Loucy (cell line): ENCODE measurements at regions not wholly inside any gene's neighbourhood (a gene's known extent, or its start where the extent isn't known, plus 50 kb on each side); places are given as distances from the start of the nearest gene placed in this dataset.

Experiments
- EZH2phosphoT487 ChIP-seq: fragments of 200-600 bp; IDR thresholded peaks from 2 replicates; pipeline ENCODE4 v1.6.1; 2018; ENCODE audit warnings: antibody characterized with exemption, mild to moderate bottlenecking, moderate library complexity, borderline replicate concordance
- TF ChIP-seq, protein P1 (sequence below): fragments of 200-600 bp; sonication (generic); conservative IDR thresholded peaks from 2 replicates; pipeline ENCODE4 v1.5.1; 2014; ENCODE audit warnings: mild to moderate bottlenecking, antibody characterized with exemption, low read length

DNA sequence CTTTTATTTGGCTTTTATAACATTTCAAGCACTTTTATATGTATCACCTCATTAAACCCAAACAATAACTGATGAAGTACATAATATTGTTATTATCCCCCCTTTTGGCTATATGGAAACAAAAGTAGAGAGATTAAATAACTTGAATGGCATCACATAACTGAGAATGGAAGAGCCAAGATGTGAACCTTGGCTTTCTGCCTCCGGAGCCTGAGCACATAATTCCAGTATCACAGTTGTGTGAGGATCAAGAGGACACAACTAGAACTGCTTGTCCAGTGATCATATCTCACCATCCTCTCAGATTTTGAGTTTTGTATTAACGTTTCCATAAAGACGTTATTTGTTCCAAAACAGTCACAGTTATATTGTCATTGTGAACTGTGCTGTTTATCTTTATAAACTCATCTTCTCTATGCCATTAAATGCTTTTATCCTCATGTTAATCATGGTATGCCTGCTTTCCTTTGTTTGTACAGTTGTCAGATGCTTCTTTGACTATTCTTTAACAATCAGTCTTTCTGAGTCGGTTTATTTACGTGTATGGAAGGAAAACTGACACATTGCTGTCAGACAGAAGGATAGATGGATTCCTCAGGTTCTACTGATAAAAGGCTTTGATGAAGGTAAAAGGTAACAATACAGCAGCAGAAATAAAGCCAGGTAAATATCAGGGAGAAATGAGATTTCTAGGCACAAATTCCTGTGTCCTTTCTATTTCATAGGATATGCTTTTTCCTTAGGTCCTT is 92.0 kb upstream of the FAM13C start:
- TF ChIP-seq, protein P1, sequence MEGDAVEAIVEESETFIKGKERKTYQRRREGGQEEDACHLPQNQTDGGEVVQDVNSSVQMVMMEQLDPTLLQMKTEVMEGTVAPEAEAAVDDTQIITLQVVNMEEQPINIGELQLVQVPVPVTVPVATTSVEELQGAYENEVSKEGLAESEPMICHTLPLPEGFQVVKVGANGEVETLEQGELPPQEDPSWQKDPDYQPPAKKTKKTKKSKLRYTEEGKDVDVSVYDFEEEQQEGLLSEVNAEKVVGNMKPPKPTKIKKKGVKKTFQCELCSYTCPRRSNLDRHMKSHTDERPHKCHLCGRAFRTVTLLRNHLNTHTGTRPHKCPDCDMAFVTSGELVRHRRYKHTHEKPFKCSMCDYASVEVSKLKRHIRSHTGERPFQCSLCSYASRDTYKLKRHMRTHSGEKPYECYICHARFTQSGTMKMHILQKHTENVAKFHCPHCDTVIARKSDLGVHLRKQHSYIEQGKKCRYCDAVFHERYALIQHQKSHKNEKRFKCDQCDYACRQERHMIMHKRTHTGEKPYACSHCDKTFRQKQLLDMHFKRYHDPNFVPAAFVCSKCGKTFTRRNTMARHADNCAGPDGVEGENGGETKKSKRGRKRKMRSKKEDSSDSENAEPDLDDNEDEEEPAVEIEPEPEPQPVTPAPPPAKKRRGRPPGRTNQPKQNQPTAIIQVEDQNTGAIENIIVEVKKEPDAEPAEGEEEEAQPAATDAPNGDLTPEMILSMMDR, result no peak
- no peak for TF ChIP-seq EZH2phosphoT487
